ENCODE measurements at regions not wholly inside any gene's neighbourhood (a gene's known extent, or its start where the extent isn't known, plus 50 kb on each side); places are given as distances from the start of the nearest gene placed in this dataset.

GRCh38 chr18:60200558-60200957, 172.0 kb downstream of the MC4R start:
- no peak overlapping the region for H3K27ac ChIP-seq
- H3K9me3 ChIP-seq, result no peaks in the 10 kb centered on the region
- H3K4me1 ChIP-seq, result no peaks in the 10 kb centered on the region
- no peak for TF ChIP-seq CTCF (IDR thresholded peaks at IDR 0.05)
- no peak for DNase-seq (ENCODE audit: low spot score)
- H3K4me3 ChIP-seq, result no peak overlapping the region
- H3K27me3 ChIP-seq, result no peaks in the 10 kb centered on the region
- H3K36me3 ChIP-seq, result no peaks in the 10 kb centered on the region

- no peaks in the 10 kb centered on the region for H3K4me1 ChIP-seq
- no peaks in the 10 kb centered on the region for H3K9me3 ChIP-seq
- H3K27ac ChIP-seq, result no peak overlapping the region
- DNase-seq (ENCODE audit: low spot score), result no peak
- H3K4me3 ChIP-seq, result no peak overlapping the region
- H3K36me3 ChIP-seq, result no peaks in the 10 kb centered on the region
- TF ChIP-seq CTCF (IDR thresholded peaks at IDR 0.05), result no peak
- no peaks in the 10 kb centered on the region for H3K27me3 ChIP-seq
These were observed 173.1 kb downstream of the MC4R start for GRCh38 chr18:60199505-60199904.

GRCh38 chr18:60197671-60198462, 174.7 kb downstream of the MC4R start:
- Histone ChIP-seq H3K27me3 (no peaks in the 10 kb centered on the region), H3K36me3 (no peaks in the 10 kb centered on the region), H3K4me1 (no peaks in the 10 kb centered on the region), H3K9me3 (no peaks in the 10 kb centered on the region), H3K27ac (no peak overlapping the region), H3K4me3 (no peak overlapping the region)
- DNase-seq (ENCODE audit: low spot score), result no peak
- no peak for TF ChIP-seq CTCF (IDR thresholded peaks at IDR 0.05)

- no peak for TF ChIP-seq CTCF (IDR thresholded peaks at IDR 0.05)
- Histone ChIP-seq H3K4me1 (no peaks in the 10 kb centered on the region), H3K27ac (no peak overlapping the region), H3K4me3 (no peak overlapping the region), H3K27me3 (no peaks in the 10 kb centered on the region), H3K9me3 (no peaks in the 10 kb centered on the region), H3K36me3 (no peaks in the 10 kb centered on the region)
- no peak for DNase-seq (ENCODE audit: low spot score)
These were observed 175.6 kb downstream of the MC4R start for GRCh38 chr18:60196836-60197606.

- H3K27ac ChIP-seq, result no peak overlapping the region
- H3K9me3 ChIP-seq, result no peaks in the 10 kb centered on the region
- H3K27me3 ChIP-seq, result no peaks in the 10 kb centered on the region
- no peak overlapping the region for H3K4me3 ChIP-seq
- DNase-seq (ENCODE audit: low spot score), result no peak
- TF ChIP-seq CTCF (IDR thresholded peaks at IDR 0.05), result no peak
- H3K36me3 ChIP-seq, result no peaks in the 10 kb centered on the region
- no peaks in the 10 kb centered on the region for H3K4me1 ChIP-seq
These were observed 178.8 kb downstream of the MC4R start for GRCh38 chr18:60193780-60194179.
